Stimulated activated memory B cell treated with anti-CD40 and anti-IgM and Interleukin-4, amounts not matched to agents 10 μg/mL and 1 μg/mL and 100 μg/mL, for 72 hours (primary cell): ENCODE measurements at regions not wholly inside any gene's neighbourhood (a gene's known extent, or its start where the extent isn't known, plus 50 kb on each side); places are given as distances from the start of the nearest gene placed in this dataset.
"Not testable (repeated sequence)": the region's sequence is repeated elsewhere in the genome, so short reads cannot be mapped to it uniquely, and the experiment has no call there.

Experiments used
- ATAC-seq: fragments of 150-1000 bp; cut with Tn5 transposase; 2 replicates; pipeline ENCODE4 v1.10.0; 2021
- H3K27ac Mint-ChIP-seq: one replicate; pipeline ENCODE4 v1.8.0; 2022; ENCODE audit warnings: mild to moderate bottlenecking, mixed read lengths
- H3K27me3 Mint-ChIP-seq: one replicate; pipeline ENCODE4 v1.8.0; 2022; ENCODE audit warnings: mixed read lengths
- H3K36me3 Mint-ChIP-seq: one replicate; pipeline ENCODE4 v1.8.0; 2022; ENCODE audit warnings: mixed read lengths
- H3K4me1 Mint-ChIP-seq: one replicate; pipeline ENCODE4 v1.8.0; 2022; ENCODE audit warnings: mixed read lengths
- H3K4me3 Mint-ChIP-seq: one replicate; pipeline ENCODE4 v1.8.0; 2022; ENCODE audit warnings: mild to moderate bottlenecking, moderate library complexity, mixed read lengths
- H3K9me3 Mint-ChIP-seq: one replicate; pipeline ENCODE4 v1.8.0; 2022; ENCODE audit warnings: mixed read lengths

- Mint-ChIP-seq H3K36me3 (no peaks in the 10 kb centered on the region), H3K27ac (no peak overlapping the region), H3K27me3 (peaks cover 9% of the 10 kb centered on the region), H3K9me3 (no peaks in the 10 kb centered on the region), H3K4me1 (no peaks in the 10 kb centered on the region), H3K4me3 (no peak overlapping the region)
- ATAC-seq: no peak
Observed at GRCh38 chr3:178336336-178336735, 199.9 kb upstream of the KCNMB2 start.

DNA sequence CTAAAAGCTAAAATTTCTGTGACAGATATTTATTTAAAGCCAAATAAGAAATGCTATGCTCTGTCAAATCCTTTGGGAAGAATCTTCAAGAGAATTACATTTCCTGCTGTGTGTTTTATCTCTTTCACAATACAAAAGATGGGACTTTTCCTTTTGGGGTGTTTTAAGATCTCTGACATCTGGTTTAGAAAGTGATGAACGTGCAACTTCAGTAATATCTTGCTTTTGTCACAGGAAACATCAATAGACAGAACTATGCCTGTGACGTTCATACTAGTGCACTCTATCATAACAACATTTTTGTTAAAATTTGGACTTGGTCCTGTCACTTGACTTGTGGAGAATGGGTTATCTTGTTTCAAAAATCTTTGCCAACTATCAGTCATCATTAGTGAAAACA is 195.7 kb upstream of the KCNMB2 start:
- Mint-ChIP-seq H3K4me1 (no peaks in the 10 kb centered on the region), H3K4me3 (no peak overlapping the region), H3K9me3 (no peaks in the 10 kb centered on the region), H3K27me3 (peaks cover 38% of the 10 kb centered on the region), H3K27ac (no peak overlapping the region), H3K36me3 (no peaks in the 10 kb centered on the region)
- no peak for ATAC-seq

DNA sequence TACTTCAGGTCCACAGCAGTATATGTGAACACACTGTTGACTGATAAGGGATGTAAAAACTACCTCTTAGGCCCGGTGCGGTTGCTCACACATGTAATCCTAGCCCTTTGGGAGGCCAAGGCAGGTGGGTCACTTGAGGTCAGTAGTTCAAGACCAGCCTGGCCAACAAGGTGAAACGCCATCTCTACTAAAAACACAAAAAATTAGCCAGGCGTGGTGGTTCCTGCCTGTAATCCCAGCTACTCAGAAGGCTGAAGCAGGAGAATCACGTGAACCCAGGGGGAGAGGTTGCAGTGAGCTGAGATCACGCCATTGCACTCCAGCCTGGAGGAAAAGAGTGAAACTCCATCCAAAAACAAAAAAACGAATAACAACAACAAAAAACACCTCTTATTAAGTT is 194.6 kb upstream of the KCNMB2 start:
- no peak overlapping the region for H3K27ac Mint-ChIP-seq
- H3K4me1 Mint-ChIP-seq: no peaks in the 10 kb centered on the region
- no peak for ATAC-seq
- H3K36me3 Mint-ChIP-seq: no peaks in the 10 kb centered on the region
- no peaks in the 10 kb centered on the region for H3K9me3 Mint-ChIP-seq
- peaks cover 36% of the 10 kb centered on the region for H3K27me3 Mint-ChIP-seq
- no peak overlapping the region for H3K4me3 Mint-ChIP-seq

DNA sequence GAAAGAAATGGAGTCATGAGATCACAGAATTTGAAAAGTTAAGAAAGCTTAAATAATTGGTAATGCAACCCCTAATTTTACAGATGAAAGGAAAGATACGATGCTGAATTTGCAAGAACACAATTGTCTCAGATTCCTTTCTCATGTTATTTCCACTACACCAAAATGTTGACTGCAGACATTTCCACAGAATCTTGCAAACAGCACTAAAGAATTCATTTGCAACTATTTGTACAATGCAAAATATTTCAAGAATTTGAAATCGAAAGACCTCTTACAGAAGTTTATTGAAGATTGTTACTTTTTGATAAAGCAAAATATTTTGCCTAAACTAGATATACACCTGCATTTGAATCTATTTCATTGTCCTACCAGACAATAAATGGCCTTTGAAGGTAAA is 194.1 kb upstream of the KCNMB2 start:
- no peak overlapping the region for H3K4me3 Mint-ChIP-seq
- H3K36me3 Mint-ChIP-seq: no peaks in the 10 kb centered on the region
- H3K27me3 Mint-ChIP-seq: peaks cover 32% of the 10 kb centered on the region
- ATAC-seq: no peak
- H3K4me1 Mint-ChIP-seq: no peaks in the 10 kb centered on the region
- no peaks in the 10 kb centered on the region for H3K9me3 Mint-ChIP-seq
- H3K27ac Mint-ChIP-seq: no peak overlapping the region

DNA sequence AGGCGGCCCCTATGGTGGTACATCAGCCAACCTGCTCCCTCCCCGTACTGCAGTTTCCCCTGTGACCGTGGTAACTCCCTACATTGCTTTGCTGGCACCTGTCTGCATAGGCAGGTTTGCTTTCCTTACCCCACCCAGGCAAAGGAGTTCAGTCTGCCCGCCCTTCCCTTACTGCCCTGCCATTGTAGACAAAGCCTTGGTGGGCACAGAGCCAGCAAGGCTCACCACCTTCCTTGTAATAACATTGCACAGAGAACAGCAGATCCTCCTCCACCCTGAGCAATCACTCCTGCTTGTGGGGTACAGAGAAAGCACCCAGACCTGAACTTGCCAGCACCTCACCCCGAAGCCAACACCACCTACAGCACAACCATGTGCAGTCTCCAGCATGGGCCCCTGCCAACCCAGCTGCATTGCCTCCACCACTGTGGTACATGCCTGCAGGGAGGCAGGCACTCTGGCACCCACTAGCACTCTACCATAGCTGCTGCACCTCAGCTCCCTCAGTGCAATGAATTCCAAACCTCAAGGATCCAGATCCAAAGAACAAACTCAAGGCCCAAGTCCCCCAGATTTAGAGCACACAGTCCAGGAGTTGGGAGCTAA is 192.7 kb upstream of the KCNMB2 start:
- Mint-ChIP-seq H3K27ac (no peak overlapping the region), H3K27me3 (peaks cover 28% of the 10 kb centered on the region), H3K36me3 (no peaks in the 10 kb centered on the region), H3K9me3 (no peaks in the 10 kb centered on the region), H3K4me1 (no peaks in the 10 kb centered on the region), H3K4me3 (no peak overlapping the region)
- peak; percentile 55 for ATAC-seq

- ATAC-seq: no peak
- no peaks in the 10 kb centered on the region for H3K36me3 Mint-ChIP-seq
- no peaks in the 10 kb centered on the region for H3K9me3 Mint-ChIP-seq
- H3K4me3 Mint-ChIP-seq: no peak overlapping the region
- peaks cover 28% of the 10 kb centered on the region for H3K27me3 Mint-ChIP-seq
- H3K27ac Mint-ChIP-seq: no peak overlapping the region
- H3K4me1 Mint-ChIP-seq: no peaks in the 10 kb centered on the region
Observed at GRCh38 chr3:178345944-178346343, 190.3 kb upstream of the KCNMB2 start.

GRCh38 chr3:178348561-178349217 is 187.5 kb upstream of the KCNMB2 start:
- H3K4me3 Mint-ChIP-seq, ATAC-seq, H3K9me3 Mint-ChIP-seq, H3K27ac Mint-ChIP-seq, H3K36me3 Mint-ChIP-seq, H3K4me1 Mint-ChIP-seq: not testable (repeated sequence)
- peaks cover 13% of the 10 kb centered on the region for H3K27me3 Mint-ChIP-seq

DNA sequence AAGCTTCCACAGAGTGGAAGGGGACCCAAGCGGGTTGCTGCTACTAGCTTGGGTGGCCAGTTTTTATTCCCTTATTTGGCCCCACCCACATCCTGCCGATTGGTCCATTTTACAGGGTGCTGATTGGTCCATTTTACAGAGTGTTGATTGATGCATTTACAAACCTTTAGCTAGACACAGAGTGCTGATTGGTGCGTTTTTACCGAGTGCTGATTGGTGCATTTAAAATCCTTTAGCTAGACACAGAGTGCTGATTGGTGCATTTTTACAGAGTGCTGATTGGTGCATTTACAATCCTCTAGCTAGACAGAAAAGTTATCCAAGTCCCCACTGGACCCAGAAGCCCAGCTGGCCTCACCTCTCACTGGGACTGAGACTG is 187.0 kb upstream of the KCNMB2 start:
- not testable (repeated sequence) for H3K9me3 Mint-ChIP-seq, ATAC-seq, H3K36me3 Mint-ChIP-seq, H3K27ac Mint-ChIP-seq, H3K4me1 Mint-ChIP-seq, H3K4me3 Mint-ChIP-seq
- peaks cover 13% of the 10 kb centered on the region for H3K27me3 Mint-ChIP-seq

DNA sequence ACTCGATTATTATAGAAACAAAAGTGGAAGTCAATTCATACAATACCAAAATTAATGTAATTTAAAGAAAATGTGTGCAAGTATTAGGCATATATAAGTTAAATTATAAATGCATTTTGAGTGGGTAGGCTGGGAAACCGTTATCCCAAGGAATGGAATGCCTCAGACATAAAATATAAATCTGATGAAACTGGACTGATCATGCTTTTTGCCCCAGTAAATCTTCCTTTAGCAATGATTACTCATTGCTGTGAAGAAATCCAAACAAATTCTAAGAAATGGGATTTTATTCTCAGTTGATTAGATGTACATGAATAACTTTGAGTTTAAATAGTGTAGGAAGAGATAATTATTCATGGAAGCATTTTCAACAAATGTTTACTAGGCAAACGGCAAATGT is 185.5 kb upstream of the KCNMB2 start:
- peaks cover 10% of the 10 kb centered on the region for H3K27me3 Mint-ChIP-seq
- H3K4me1 Mint-ChIP-seq: no peaks in the 10 kb centered on the region
- no peak overlapping the region for H3K4me3 Mint-ChIP-seq
- no peak overlapping the region for H3K27ac Mint-ChIP-seq
- ATAC-seq: no peak
- H3K9me3 Mint-ChIP-seq: no peaks in the 10 kb centered on the region
- no peaks in the 10 kb centered on the region for H3K36me3 Mint-ChIP-seq

GRCh38 chr3:178352326-178353005 is 183.8 kb upstream of the KCNMB2 start:
- H3K4me3 Mint-ChIP-seq: no peak overlapping the region
- no peaks in the 10 kb centered on the region for H3K9me3 Mint-ChIP-seq
- H3K36me3 Mint-ChIP-seq: no peaks in the 10 kb centered on the region
- H3K27me3 Mint-ChIP-seq: peaks cover 10% of the 10 kb centered on the region
- no peak for ATAC-seq
- no peak overlapping the region for H3K27ac Mint-ChIP-seq
- no peaks in the 10 kb centered on the region for H3K4me1 Mint-ChIP-seq

GRCh38 chr3:178353006-178353694 is 183.1 kb upstream of the KCNMB2 start:
- H3K9me3 Mint-ChIP-seq: no peaks in the 10 kb centered on the region
- H3K27me3 Mint-ChIP-seq: peaks cover 10% of the 10 kb centered on the region
- H3K27ac Mint-ChIP-seq: no peak overlapping the region
- H3K36me3 Mint-ChIP-seq: no peaks in the 10 kb centered on the region
- H3K4me1 Mint-ChIP-seq: no peaks in the 10 kb centered on the region
- no peak for ATAC-seq
- H3K4me3 Mint-ChIP-seq: no peak overlapping the region

DNA sequence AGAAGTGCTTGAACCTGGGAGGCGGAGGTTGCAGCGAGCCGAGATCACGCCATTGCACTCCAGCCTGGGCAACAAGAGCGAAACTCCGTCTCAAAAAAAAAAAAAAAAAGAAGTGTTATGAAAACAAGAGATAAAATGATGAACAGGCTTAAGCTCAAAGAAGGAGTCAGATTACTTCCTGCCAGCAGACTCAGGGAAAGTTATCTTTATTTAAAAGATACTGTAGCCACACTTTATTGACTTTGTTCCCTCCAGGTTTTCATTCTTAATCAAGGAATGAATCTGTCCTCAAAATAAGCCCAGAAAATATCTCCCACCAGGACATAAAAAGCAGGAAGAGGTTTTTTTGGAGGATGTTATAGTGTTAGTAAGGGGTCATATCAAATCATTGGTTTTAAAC is 176.5 kb upstream of the KCNMB2 start:
- H3K27me3 Mint-ChIP-seq: peaks cover 14% of the 10 kb centered on the region
- no peak overlapping the region for H3K4me3 Mint-ChIP-seq
- H3K4me1 Mint-ChIP-seq: no peaks in the 10 kb centered on the region
- no peak for ATAC-seq
- H3K9me3 Mint-ChIP-seq: peaks cover 21% of the 10 kb centered on the region
- H3K27ac Mint-ChIP-seq: no peak overlapping the region
- H3K36me3 Mint-ChIP-seq: no peaks in the 10 kb centered on the region

DNA sequence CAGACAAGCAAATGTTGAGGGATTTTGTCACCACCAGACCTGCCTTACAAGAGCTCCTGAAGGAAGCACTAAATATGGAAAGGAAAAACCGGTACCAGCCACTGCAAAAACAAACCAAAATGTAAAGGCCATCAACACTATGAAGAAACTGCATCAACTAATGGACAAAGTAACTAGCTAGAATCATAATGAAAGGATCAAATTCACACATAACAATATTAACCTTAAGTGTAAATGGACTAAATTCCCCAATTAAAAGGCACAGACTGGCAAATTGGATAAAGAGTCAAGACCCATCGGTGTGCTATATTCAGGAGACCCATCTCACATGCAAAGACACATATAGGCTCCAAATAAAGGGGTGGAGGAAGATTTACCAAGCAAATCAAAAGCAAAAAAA is 173.2 kb upstream of the KCNMB2 start:
- H3K4me3 Mint-ChIP-seq: not testable (repeated sequence)

DNA sequence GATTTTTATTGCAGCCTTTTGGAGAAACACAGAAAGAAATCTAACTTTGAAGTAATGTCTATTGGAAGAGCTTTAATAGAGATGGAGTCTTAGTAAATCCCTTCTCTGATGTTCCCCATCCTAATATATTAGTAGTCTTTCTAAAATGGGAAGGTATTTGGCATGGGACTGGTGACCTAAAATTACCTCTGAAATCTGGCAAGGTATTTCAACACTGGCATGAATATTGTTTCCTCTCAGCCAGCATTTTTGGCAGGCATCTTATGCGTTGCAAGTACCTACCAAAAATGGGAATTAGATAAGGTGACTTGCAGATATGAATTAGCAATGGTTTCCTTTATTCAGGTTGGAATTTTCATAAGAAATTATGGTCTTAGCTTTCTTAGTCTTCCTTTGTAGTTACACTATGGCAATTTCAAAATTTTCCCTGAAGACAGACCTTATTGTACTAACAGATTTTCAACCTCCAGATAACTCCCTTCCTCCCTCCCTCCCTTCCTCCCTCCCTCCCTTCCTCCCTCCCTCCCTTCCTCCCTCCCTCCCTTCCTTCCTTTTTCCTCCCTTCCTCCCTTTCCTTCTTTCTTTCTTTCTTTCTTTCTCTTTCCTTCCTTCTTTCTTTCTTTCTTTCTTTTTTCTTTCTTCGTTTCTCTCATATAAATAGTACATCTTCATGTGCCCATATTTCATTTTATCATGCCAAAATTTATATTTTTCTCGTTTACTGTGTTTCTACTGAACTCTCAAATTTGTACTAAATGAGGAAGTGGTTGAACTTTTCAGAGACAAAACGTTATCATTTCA is 168.2 kb upstream of the KCNMB2 start:
- ATAC-seq: no peak
- Mint-ChIP-seq H3K9me3 (peaks cover 20% of the 10 kb centered on the region), H3K27ac (no peak overlapping the region), H3K27me3 (peaks cover 26% of the 10 kb centered on the region), H3K4me3 (no peak overlapping the region), H3K36me3 (no peaks in the 10 kb centered on the region), H3K4me1 (peaks cover 6% of the 10 kb centered on the region)

More for the DNA sequence above, 173.2 kb upstream of the KCNMB2 start:
- not testable (repeated sequence) for ATAC-seq, H3K36me3 Mint-ChIP-seq, H3K27ac Mint-ChIP-seq, H3K4me1 Mint-ChIP-seq
- H3K9me3 Mint-ChIP-seq: peaks cover 27% of the 10 kb centered on the region
- peaks cover 21% of the 10 kb centered on the region for H3K27me3 Mint-ChIP-seq

GRCh38 chr3:178369006-178369405 is 167.2 kb upstream of the KCNMB2 start:
- no peak for ATAC-seq
- Mint-ChIP-seq H3K27me3 (peaks cover 28% of the 10 kb centered on the region), H3K27ac (no peak overlapping the region), H3K36me3 (no peaks in the 10 kb centered on the region), H3K9me3 (peaks cover 10% of the 10 kb centered on the region), H3K4me3 (no peak overlapping the region), H3K4me1 (peaks cover 6% of the 10 kb centered on the region)
